Fibroblast of lung (primary cell): ENCODE measurements at regions not wholly inside any gene's neighbourhood (a gene's known extent, or its start where the extent isn't known, plus 50 kb on each side); places are given as distances from the start of the nearest gene placed in this dataset.

Experiments
- CTCF ChIP-seq, 2 donors: IDR thresholded peaks in 1 of 2; conservative IDR thresholded peaks in 1 of 2; 1 replicate in 1 of 2; 2 replicates in 1 of 2; pipeline ENCODE4 v1.5.1; 2011 to 2012; ENCODE audit warnings: low read length in 2 of 2, control low read depth in 1 of 2, inconsistent platforms in 1 of 2, low read depth in 1 of 2, mild to moderate bottlenecking in 1 of 2
- EZH2 ChIP-seq: IDR thresholded peaks from 2 replicates; pipeline ENCODE4 v1.5.1; 2012; ENCODE audit warnings: low read length, control low read depth, mild to moderate bottlenecking; ENCODE audit errors: missing control alignments

GRCh38 chr1:47675721-47676120 is 237.9 kb downstream of the FOXD2 start:
- TF ChIP-seq CTCF (conservative IDR thresholded peaks at IDR 0.05 in 1 of 2, IDR thresholded peaks at IDR 0.05 in 1 of 2; ENCODE audit: low read depth in 1 of 2, low read length in 2 of 2) (no peak), EZH2 (no peak)
